Vagina (tissue), 2 donors: ENCODE measurements at regions not wholly inside any gene's neighbourhood (a gene's known extent, or its start where the extent isn't known, plus 50 kb on each side); places are given as distances from the start of the nearest gene placed in this dataset.

Experiments
- CTCF ChIP-seq, 3 experiments: fragments of 450-650 bp in 2 of 3; fragments of 200-600 bp in 1 of 3; sonication (generic) in 1 of 3; IDR thresholded peaks; one replicate each; pipeline ENCODE4 v1.5.1; 2017 to 2019; ENCODE audit warnings: antibody characterized with exemption in 3 of 3, mild to moderate bottlenecking in 2 of 3, moderate library complexity in 2 of 3
- POLR2A ChIP-seq, 2 donors: fragments of 450-650 bp; IDR thresholded peaks; one replicate each; pipeline ENCODE4 v1.6.1; 2017; ENCODE audit warnings: antibody characterized with exemption in 2 of 2, mild to moderate bottlenecking in 2 of 2, moderate library complexity in 2 of 2

DNA sequence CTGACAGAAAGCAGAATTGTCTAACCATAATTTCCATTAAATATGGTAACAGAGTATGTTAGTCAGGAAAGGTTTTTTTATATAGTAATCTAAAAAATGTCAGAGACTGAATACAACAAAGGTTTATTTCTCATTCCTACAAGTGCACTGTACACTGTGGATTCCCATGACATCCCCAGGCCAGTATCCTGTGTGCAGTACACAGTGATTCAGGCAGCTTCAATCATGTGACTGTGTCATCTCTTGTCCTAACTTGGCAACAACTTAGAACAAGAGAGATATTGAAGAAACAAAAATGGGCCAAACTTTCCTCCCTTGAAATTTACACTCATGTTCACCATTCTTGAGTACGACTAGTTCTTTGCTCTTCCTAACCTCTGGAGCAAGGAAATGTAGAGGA lies 189.8 kb upstream of the SEMA3A start:
- TF ChIP-seq POLR2A (IDR thresholded peaks at IDR 0.05) (no peak), CTCF (IDR thresholded peaks at IDR 0.05) (no peak)
